HepG2 (cell line): ENCODE measurements at regions not wholly inside any gene's neighbourhood (a gene's known extent, or its start where the extent isn't known, plus 50 kb on each side); places are given as distances from the start of the nearest gene placed in this dataset.

Source experiments
- ATAC-seq: fragments of 200-7000 bp; cut with Tn5 transposase; 3 replicates; pipeline ENCODE4 v1.9.1; 2020; ENCODE audit warnings: mild to moderate bottlenecking, moderate library complexity
- BruUV-seq: library from RNA; stranded (reverse); fragments of 400-500 nt; replicated peaks from 2 replicates; lab custom pipeline; 2021; lab: Mats Ljungman, UMichigan
- CTCF ChIA-PET: fragments of 300-600 bp; formaldehyde crosslinking; extraction: SDS; loops from one replicate; lab custom pipeline; 2021; ENCODE audit warnings: low total read pairs, inconsistent platforms, low intra/inter-chr PET ratio; lab: Yijun Ruan, JAX
- POLR2A ChIA-PET: fragments of 350-600 bp; sonication (Branson Sonifier 250); formaldehyde crosslinking; loops from one replicate; lab custom pipeline; 2020; ENCODE audit warnings: antibody characterized with exemption, inconsistent platforms; lab: Yijun Ruan, JAX
- DNase-seq: peaks from one replicate; pipeline ENCODE4 v3.0.0-alpha.2; 2015; ENCODE audit warnings: low spot score
- FAIRE-seq: peaks from 3 replicates; lab custom pipeline; 2011; peaks lifted over from hg19 to GRCh38; lab: Jason Lieb, UNC
- H2AFZ ChIP-seq: one replicate; pipeline ENCODE4 v1.6.1; 2011; ENCODE audit warnings: low read length, inconsistent platforms
- H3K27ac ChIP-seq: fragments of 300-600 bp; 3 replicates; pipeline ENCODE4 v1.8.0; 2011; ENCODE audit warnings: mixed run types, mild to moderate bottlenecking, mixed read lengths, low read length, inconsistent platforms; ENCODE audit not compliant: insufficient read depth; ENCODE audit errors: extremely low read length
- H3K27me3 ChIP-seq, 2 experiments: fragments of 200-600 bp in 1 of 2; 2 replicates in 1 of 2; 3 replicates in 1 of 2; pipeline versions ENCODE4 v1.6.0 to v1.8.0; 2011; ENCODE audit warnings: low read length in 2 of 2, mild to moderate bottlenecking in 2 of 2, moderate library complexity in 2 of 2, inconsistent platforms in 1 of 2; ENCODE audit not compliant: insufficient read depth in 2 of 2, control insufficient read depth in 1 of 2
- H3K36me3 ChIP-seq, 2 experiments: fragments of 200-600 bp in 1 of 2; replicated peaks in 1 of 2; 2 replicates in 1 of 2; 3 replicates in 1 of 2; pipeline versions ENCODE4 v1.5.1 to v1.8.0; 2011; ENCODE audit warnings: low read length in 2 of 2, inconsistent platforms in 1 of 2; ENCODE audit not compliant: insufficient read depth in 2 of 2, control insufficient read depth in 1 of 2
- H3K4me1 ChIP-seq: 2 replicates; pipeline ENCODE4 v1.5.1; 2012; ENCODE audit warnings: low read length, inconsistent platforms; ENCODE audit not compliant: insufficient read depth
- H3K4me2 ChIP-seq: 2 replicates; pipeline ENCODE4 v1.6.0; 2011; ENCODE audit warnings: low read depth, low read length, inconsistent platforms
- H3K4me3 ChIP-seq, 3 experiments: fragments of 200-600 bp in 1 of 3; sonication (generic), shearing (Covaris generic) in 1 of 3; replicated peaks in 1 of 3; 2 replicates each; pipeline ENCODE4 v1.5.1; 2011 to 2016; ENCODE audit warnings: low read length in 3 of 3, inconsistent platforms in 2 of 3, low read depth in 2 of 3, mild to moderate bottlenecking in 2 of 3, control low read depth in 1 of 3, mixed read lengths in 1 of 3; ENCODE audit not compliant: insufficient read depth in 1 of 3
- H3K79me2 ChIP-seq: one replicate; pipeline ENCODE4 v1.6.1; 2011; ENCODE audit warnings: low read length, inconsistent platforms; ENCODE audit not compliant: insufficient read depth
- H3K9ac ChIP-seq: 2 replicates; pipeline ENCODE4 v1.6.0; 2011; ENCODE audit warnings: mild to moderate bottlenecking, low read depth, low read length, inconsistent platforms; ENCODE audit not compliant: insufficient read depth
- H3K9me3 ChIP-seq: 2 replicates; pipeline ENCODE4 v1.5.1; 2012; ENCODE audit warnings: mild to moderate bottlenecking, low read length
- H4K20me1 ChIP-seq: 2 replicates; pipeline ENCODE4 v1.6.0; 2011; ENCODE audit warnings: inconsistent platforms, mild to moderate bottlenecking, low read length, moderate library complexity; ENCODE audit not compliant: insufficient read depth
- CBX1 ChIP-seq: IDR thresholded peaks from one replicate; pipeline ENCODE4 v1.6.1; 2016; ENCODE audit warnings: antibody characterized with exemption, low read depth
- EP300 ChIP-seq, 3 experiments: sonication (generic) in 1 of 3; formaldehyde crosslinking in 1 of 3; IDR thresholded peaks; 2 replicates each; pipeline versions ENCODE4 v1.5.1 to v1.6.1; 2011 to 2020; ENCODE audit warnings: low read depth in 2 of 3, low read length in 2 of 3, borderline replicate concordance in 1 of 3, improper control_type of control experiment in 1 of 3, mild to moderate bottlenecking in 1 of 3, missing genetic modification reagents in 1 of 3, moderate library complexity in 1 of 3
- MAFK ChIP-seq, 2 experiments: IDR thresholded peaks in 1 of 2; conservative IDR thresholded peaks in 1 of 2; 2 replicates each; pipeline ENCODE4 v1.6.1; 2011; ENCODE audit warnings: improper control_type of control experiment in 2 of 2, low read length in 2 of 2
- MED8 ChIP-seq: sonication (generic); formaldehyde crosslinking; IDR thresholded peaks from 2 replicates; pipeline ENCODE4 v1.8.1; 2023; ENCODE audit warnings: mild to moderate bottlenecking, missing genetic modification reagents; ENCODE audit not compliant: insufficient replicate concordance
- NR2F1 ChIP-seq, 2 experiments: fragments of 450-650 bp in 1 of 2; formaldehyde crosslinking in 1 of 2; IDR thresholded peaks; 2 replicates each; pipeline versions ENCODE4 v1.5.0 to v1.6.1; 2016 to 2020; ENCODE audit warnings: mild to moderate bottlenecking in 1 of 2, missing compliant biosample characterization in 1 of 2, missing genetic modification reagents in 1 of 2, moderate library complexity in 1 of 2
- ZFP90 ChIP-seq: sonication (generic); formaldehyde crosslinking; IDR thresholded peaks from 2 replicates; pipeline ENCODE4 v1.8.0; 2022; ENCODE audit warnings: missing genetic modification reagents, mild to moderate bottlenecking, inconsistent platforms, borderline replicate concordance
- WGBS: methylation state at CpG from one replicate; pipeline ENCODE4 v1.1.6; 2017; ENCODE audit warnings: low lambda C conversion rate; 5-methylcytosine and 5-hydroxymethylcytosine counted together
- in situ Hi-C: cut with HindIII; loops from 2 replicates; pipeline ENCODE4 v1.10.0; 2017; ENCODE audit warnings: low pct_unique_long_range_greater_than_20kb; ENCODE audit not compliant: extremely low pct_ligation_motif_present
- intact Hi-C: fragments of 100-400 bp; cut with micrococcal nuclease; formaldehyde crosslinking; loops from one replicate; pipeline ENCODE4 v1.10.0; 2022; ENCODE audit not compliant: unreplicated experiment

DNA sequence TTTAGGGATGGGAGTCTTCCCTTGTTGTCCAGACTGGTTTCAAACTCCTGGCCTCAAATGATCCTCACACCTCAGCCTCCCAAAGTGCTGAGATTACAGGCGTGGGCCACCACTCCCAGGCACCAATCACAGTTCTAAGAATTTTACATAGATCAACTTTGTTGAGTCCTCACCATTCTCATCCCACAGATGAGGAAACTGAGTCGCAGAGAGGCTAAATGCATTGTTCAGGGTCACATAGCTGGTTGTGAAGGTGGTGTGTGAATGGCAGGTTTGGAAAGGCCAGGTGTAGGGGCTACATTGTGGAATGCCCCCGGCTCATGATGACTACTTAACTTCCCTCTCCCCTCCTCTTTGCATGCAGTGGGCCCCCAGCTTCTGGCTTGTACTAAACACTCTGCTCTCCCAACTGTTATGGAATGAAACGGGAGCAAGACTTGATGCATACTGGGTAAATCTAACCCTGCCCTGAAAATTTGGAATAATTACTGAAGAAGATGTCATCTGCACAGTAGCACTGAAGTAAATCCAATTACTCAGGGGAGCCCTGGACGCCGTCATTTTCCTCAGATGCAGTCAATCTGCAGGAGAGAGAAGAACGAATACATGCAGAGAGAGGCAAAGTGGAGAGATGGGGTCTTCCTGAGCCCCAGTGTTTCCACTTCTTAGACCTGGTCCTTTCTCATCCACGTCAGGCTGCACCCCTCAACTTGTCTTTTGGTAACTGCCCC is 102.3 kb upstream of the ZNF217 start:
- ATAC-seq: no peak

DNA sequence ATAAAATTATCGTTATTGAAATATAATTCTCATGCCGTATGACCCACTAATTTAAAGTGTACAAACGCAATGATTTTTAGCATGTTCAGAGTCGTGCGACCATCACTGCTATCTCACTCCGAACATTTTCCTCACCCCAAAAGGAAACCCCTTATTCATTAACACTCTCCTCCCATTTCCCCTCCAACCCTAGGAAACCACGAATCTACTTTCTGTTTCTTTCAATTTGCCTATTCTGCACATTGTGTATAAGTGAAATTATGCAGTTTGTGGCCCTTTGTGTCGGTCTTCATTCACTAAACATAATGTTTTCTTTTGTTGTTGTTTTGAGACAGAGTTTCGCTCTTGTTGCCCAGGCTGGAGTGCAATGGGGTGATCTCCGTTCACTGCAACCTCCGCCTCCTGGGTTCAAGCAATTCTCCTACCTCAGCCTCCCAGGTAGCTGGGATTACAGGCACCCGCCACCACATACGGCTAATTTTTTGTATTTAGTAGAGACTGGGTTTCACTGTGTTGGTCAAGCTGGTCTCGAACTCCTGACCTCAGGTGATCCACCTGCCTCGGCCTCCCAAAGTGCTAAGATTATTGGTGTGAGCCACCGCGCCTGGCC is 99.7 kb upstream of the ZNF217 start:
- Histone ChIP-seq H3K9me3 (no peaks in the 10 kb centered on the region), H3K4me3 (no peak overlapping the region), H3K4me2 (no peak overlapping the region), H3K27ac (no peak overlapping the region), H3K79me2 (no peaks in the 10 kb centered on the region), H3K36me3 (no peaks in the 10 kb centered on the region), H3K4me1 (peaks cover 28% of the 10 kb centered on the region), H4K20me1 (no peaks in the 10 kb centered on the region), H3K27me3 (no peaks in the 10 kb centered on the region), H3K9ac (no peak overlapping the region), H2AFZ (no peak overlapping the region)
- WGBS: 85% methylated on average over 17 of the region's 17 CpGs
- no peak for DNase-seq
- TF ChIP-seq NR2F1 (CRISPR knock-in tag; IDR thresholded peaks at IDR 0.05) (no peak), MAFK (conservative IDR thresholded peaks at IDR 0.05 in 1 of 2, IDR thresholded peaks at IDR 0.05 in 1 of 2; ENCODE audit: low read length in 2 of 2) (peak; percentile 20 to 36; a peak in 1 of 4 replicates)
- CTCF ChIA-PET: no interaction called here
- BruUV-seq: no TSS peak
- no peak for ATAC-seq
- in situ Hi-C loops (no loop called here), intact Hi-C loops (no loop called here)
- POLR2A ChIA-PET: interaction anchor here (1.2 kb wide), 1 partner anchor 10 kb away, joined by 3 read pairs; no protein-coding TSS in a partner anchor
- FAIRE-seq: no peak

More for the DNA sequence above, 102.3 kb upstream of the ZNF217 start:
- H3K4me2 ChIP-seq: no peak overlapping the region
- H3K9ac ChIP-seq: no peak overlapping the region
- H3K4me1 ChIP-seq: peaks cover 45% of the 10 kb centered on the region
- no peaks in the 10 kb centered on the region for H3K27me3 ChIP-seq
- no peak overlapping the region for H3K4me3 ChIP-seq
- H3K79me2 ChIP-seq: no peaks in the 10 kb centered on the region
- in situ Hi-C loops: no loop called here
- no TSS peak for BruUV-seq
- CTCF ChIA-PET: no interaction called here
- H4K20me1 ChIP-seq: no peaks in the 10 kb centered on the region
- TF ChIP-seq CBX1 (no peak), EP300 (IDR thresholded peaks at IDR 0.05; ENCODE audit: low read depth in 2 of 2, low read length in 2 of 2) (no peak), EP300 (CRISPR knock-in tag; IDR thresholded peaks at IDR 0.05; ENCODE audit: borderline replicate concordance) (no peak), ZFP90 (CRISPR knock-in tag) (no peak), MED8 (peak; percentile 34)
- intact Hi-C loops: no loop called here
- DNase-seq: no peak
- H2AFZ ChIP-seq: no peak overlapping the region
- H3K27ac ChIP-seq: no peak overlapping the region
- H3K36me3 ChIP-seq: no peaks in the 10 kb centered on the region
- POLR2A ChIA-PET: no interaction called here
- H3K9me3 ChIP-seq: no peaks in the 10 kb centered on the region
- 64% methylated on average over 8 of the region's 8 CpGs for WGBS
- FAIRE-seq: no peak
